CD8-positive, alpha-beta memory T cell (primary cell): ENCODE measurements at regions not wholly inside any gene's neighbourhood (a gene's known extent, or its start where the extent isn't known, plus 50 kb on each side); places are given as distances from the start of the nearest gene placed in this dataset.

Experiments
- CTCF ChIA-PET: fragments of 350-600 bp; sonication (Branson Sonifier 250); formaldehyde crosslinking; loops from one replicate; lab custom pipeline; 2021; ENCODE audit warnings: antibody characterized with exemption; lab: Charles Lee
- POLR2A ChIA-PET: fragments of 350-600 bp; sonication (Branson Sonifier 250); formaldehyde crosslinking; loops from one replicate; lab custom pipeline; 2021; ENCODE audit warnings: antibody characterized with exemption; lab: Charles Lee
- DNase-seq, 5 donors: peaks; one replicate each; pipeline versions ENCODE4 v3.0.0 to v3.0.0-alpha.2; 2020 to 2022; ENCODE audit warnings: mixed read lengths in 1 of 5
- H3K27ac ChIP-seq: one replicate; pipeline ENCODE4 v1.7.0; 2013; ENCODE audit warnings: low read depth, mild to moderate bottlenecking, low read length, moderate library complexity
- H3K27me3 ChIP-seq: 2 replicates; pipeline ENCODE4 v1.7.0; 2013; ENCODE audit warnings: low read length, mild to moderate bottlenecking; ENCODE audit not compliant: insufficient read depth, poor library complexity, severe bottlenecking
- H3K36me3 ChIP-seq: 2 replicates; pipeline ENCODE4 v1.7.0; 2013; ENCODE audit warnings: mild to moderate bottlenecking, low read length, moderate library complexity; ENCODE audit not compliant: insufficient read depth
- H3K4me1 ChIP-seq: 2 replicates; pipeline ENCODE4 v1.7.0; 2013; ENCODE audit warnings: mild to moderate bottlenecking, low read length, moderate library complexity; ENCODE audit not compliant: insufficient read depth
- H3K4me3 ChIP-seq: 2 replicates; pipeline ENCODE4 v1.7.0; 2013; ENCODE audit warnings: mild to moderate bottlenecking, low read length
- H3K9me3 ChIP-seq: 2 replicates; pipeline ENCODE4 v1.7.0; 2013; ENCODE audit warnings: mild to moderate bottlenecking, low read length
- H3K27ac Mint-ChIP-seq, 8 donors: one replicate each; pipeline ENCODE4 v1.8.0; 2020 to 2021; ENCODE audit warnings: mixed read lengths in 8 of 8, mild to moderate bottlenecking in 6 of 8, inconsistent platforms in 3 of 8, moderate library complexity in 3 of 8
- H3K27me3 Mint-ChIP-seq, 2 donors: one replicate each; pipeline ENCODE4 v1.8.0; 2020 to 2021; ENCODE audit warnings: mixed read lengths in 2 of 2, mild to moderate bottlenecking in 1 of 2, moderate library complexity in 1 of 2
- H3K36me3 Mint-ChIP-seq, 3 donors: one replicate each; pipeline ENCODE4 v1.8.0; 2020 to 2021; ENCODE audit warnings: mixed read lengths in 3 of 3, inconsistent platforms in 1 of 3, mild to moderate bottlenecking in 1 of 3
- H3K4me1 Mint-ChIP-seq, 3 donors: one replicate each; pipeline ENCODE4 v1.8.0; 2020 to 2021; ENCODE audit warnings: mixed read lengths in 3 of 3, inconsistent platforms in 1 of 3, mild to moderate bottlenecking in 1 of 3
- H3K4me3 Mint-ChIP-seq, 7 donors: one replicate each; pipeline ENCODE4 v1.8.0; 2020 to 2021; ENCODE audit warnings: mixed read lengths in 7 of 7, mild to moderate bottlenecking in 6 of 7, moderate library complexity in 4 of 7, inconsistent platforms in 2 of 7
- H3K9me3 Mint-ChIP-seq, 5 donors: one replicate each; pipeline ENCODE4 v1.8.0; 2020 to 2022; ENCODE audit warnings: mixed read lengths in 5 of 5, mild to moderate bottlenecking in 3 of 5, moderate library complexity in 2 of 5, inconsistent platforms in 1 of 5

GRCh38 chr20:4303136-4303535 is 54.0 kb upstream of the ADRA1D start:
- POLR2A ChIA-PET: no interaction called here

GRCh38 chr20:4300921-4301320 is 51.8 kb upstream of the ADRA1D start:
- no peak overlapping the region for H3K4me3 ChIP-seq
- CTCF ChIA-PET: no interaction called here
- DNase-seq: no peak
- no peaks in the 10 kb centered on the region for H3K9me3 Mint-ChIP-seq
- POLR2A ChIA-PET: no interaction called here
- no peaks in the 10 kb centered on the region for H3K9me3 ChIP-seq
- no peaks in the 10 kb centered on the region for H3K36me3 Mint-ChIP-seq
- H3K27me3 Mint-ChIP-seq: peaks cover 18 to 48% of the 10 kb centered on the region in 2 donors
- no peak overlapping the region for H3K4me3 Mint-ChIP-seq
- H3K27ac Mint-ChIP-seq: no peak overlapping the region
- H3K27ac ChIP-seq: no peak overlapping the region
- no peaks in the 10 kb centered on the region for H3K27me3 ChIP-seq
- H3K36me3 ChIP-seq: no peaks in the 10 kb centered on the region
- H3K4me1 Mint-ChIP-seq: no peaks in the 10 kb centered on the region
- H3K4me1 ChIP-seq: no peaks in the 10 kb centered on the region

More at GRCh38 chr20:4303136-4303535, 54.0 kb upstream of the ADRA1D start:
- Mint-ChIP-seq H3K36me3 (no peaks in the 10 kb centered on the region), H3K9me3 (no peaks in the 10 kb centered on the region), H3K4me1 (no peaks in the 10 kb centered on the region), H3K4me3 (no peak overlapping the region), H3K27ac (no peak overlapping the region), H3K27me3 (peaks cover 19 to 30% of the 10 kb centered on the region in 2 donors)
- Histone ChIP-seq H3K4me1 (no peaks in the 10 kb centered on the region), H3K27ac (no peak overlapping the region), H3K4me3 (no peak overlapping the region), H3K9me3 (no peaks in the 10 kb centered on the region), H3K27me3 (no peaks in the 10 kb centered on the region), H3K36me3 (no peaks in the 10 kb centered on the region)
- CTCF ChIA-PET: no interaction called here
- DNase-seq: no peak

DNA sequence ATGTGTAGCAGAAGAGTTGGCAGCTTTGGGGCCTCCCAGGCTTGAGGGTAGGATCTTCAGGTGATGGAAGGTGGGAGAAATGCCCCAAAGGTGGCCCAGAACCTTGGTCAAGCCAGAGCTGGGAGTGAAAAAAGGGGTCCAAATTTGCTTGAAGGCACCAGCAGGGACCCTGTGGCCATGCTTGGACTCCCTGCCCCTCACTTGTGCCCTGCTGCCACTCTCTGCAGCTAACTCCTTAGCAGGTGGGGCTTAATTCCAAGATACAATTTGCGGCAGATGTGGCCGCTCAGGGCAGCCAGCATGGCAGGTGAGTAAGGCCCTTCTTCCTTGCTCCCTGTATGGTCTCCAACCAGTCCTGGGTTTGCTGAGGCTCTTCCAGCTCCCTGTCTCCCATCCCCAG is 51.3 kb upstream of the ADRA1D start:
- Mint-ChIP-seq H3K4me3 (no peak overlapping the region), H3K27ac (no peak overlapping the region), H3K4me1 (no peaks in the 10 kb centered on the region), H3K36me3 (no peaks in the 10 kb centered on the region), H3K9me3 (no peaks in the 10 kb centered on the region), H3K27me3 (peaks cover 17 to 53% of the 10 kb centered on the region in 2 donors)
- Histone ChIP-seq H3K27me3 (no peaks in the 10 kb centered on the region), H3K36me3 (no peaks in the 10 kb centered on the region), H3K4me1 (no peaks in the 10 kb centered on the region), H3K9me3 (no peaks in the 10 kb centered on the region), H3K27ac (no peak overlapping the region), H3K4me3 (no peak overlapping the region)
- DNase-seq: no peak
- CTCF ChIA-PET: no interaction called here
- POLR2A ChIA-PET: no interaction called here

DNA sequence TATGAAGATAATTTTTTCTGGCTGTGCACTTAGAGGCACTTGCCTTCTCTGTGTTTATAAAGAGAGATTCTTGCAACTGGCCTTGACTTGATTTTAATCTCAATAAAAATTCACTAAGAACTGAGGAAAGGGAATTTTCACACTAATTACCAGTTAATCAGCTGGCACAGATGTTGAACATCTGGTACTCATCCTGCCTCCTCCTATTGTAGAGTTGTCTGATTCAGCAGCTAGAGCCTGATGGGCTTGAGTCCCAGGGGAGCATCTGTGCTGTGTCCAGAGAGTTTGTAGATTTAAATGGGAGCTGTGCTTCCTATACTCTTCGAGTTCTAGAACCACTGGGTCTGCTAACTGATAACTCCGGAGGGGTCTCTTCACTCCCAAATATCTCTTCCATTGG is 50.7 kb upstream of the ADRA1D start:
- Histone ChIP-seq H3K27ac (no peak overlapping the region), H3K9me3 (no peaks in the 10 kb centered on the region), H3K4me3 (no peak overlapping the region), H3K36me3 (no peaks in the 10 kb centered on the region), H3K27me3 (no peaks in the 10 kb centered on the region), H3K4me1 (no peaks in the 10 kb centered on the region)
- CTCF ChIA-PET: no interaction called here
- no peak for DNase-seq
- H3K36me3 Mint-ChIP-seq: no peaks in the 10 kb centered on the region
- H3K4me1 Mint-ChIP-seq: no peaks in the 10 kb centered on the region
- H3K4me3 Mint-ChIP-seq: no peak overlapping the region
- no peaks in the 10 kb centered on the region for H3K9me3 Mint-ChIP-seq
- no peak overlapping the region for H3K27ac Mint-ChIP-seq
- POLR2A ChIA-PET: no interaction called here
- H3K27me3 Mint-ChIP-seq: peaks cover 17 to 59% of the 10 kb centered on the region in 2 donors

DNA sequence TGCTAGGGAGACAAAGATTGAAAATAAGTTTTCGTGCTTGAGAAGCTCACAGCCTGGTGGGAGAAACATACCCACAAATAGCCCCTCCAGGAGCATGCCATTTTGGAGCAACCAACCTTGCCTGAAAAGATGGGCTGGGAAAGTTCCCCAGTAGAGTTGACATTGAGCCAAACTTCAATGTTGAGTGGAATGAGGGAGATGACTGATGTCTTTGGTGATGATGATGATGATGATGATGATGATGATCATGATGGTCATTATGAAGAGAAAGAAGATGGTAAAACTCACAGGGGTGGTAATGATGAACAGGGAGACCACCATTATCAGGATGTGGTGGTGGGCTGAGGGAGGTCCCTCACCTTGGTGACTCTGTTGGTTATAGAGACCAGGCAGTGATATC is 50.1 kb upstream of the ADRA1D start:
- Histone ChIP-seq H3K27me3 (no peaks in the 10 kb centered on the region), H3K4me1 (no peaks in the 10 kb centered on the region), H3K36me3 (no peaks in the 10 kb centered on the region), H3K27ac (no peak overlapping the region), H3K9me3 (no peaks in the 10 kb centered on the region), H3K4me3 (no peak overlapping the region)
- no peak for DNase-seq
- ChIA-PET POLR2A (no interaction called here), CTCF (no interaction called here)
- no peaks in the 10 kb centered on the region for H3K9me3 Mint-ChIP-seq
- H3K4me1 Mint-ChIP-seq: no peaks in the 10 kb centered on the region
- peaks cover 17 to 59% of the 10 kb centered on the region in 2 donors for H3K27me3 Mint-ChIP-seq
- H3K4me3 Mint-ChIP-seq: no peak overlapping the region
- H3K36me3 Mint-ChIP-seq: no peaks in the 10 kb centered on the region
- no peak overlapping the region for H3K27ac Mint-ChIP-seq
